Lower lobe of right lung (tissue), 2 donors: ENCODE measurements at regions not wholly inside any gene's neighbourhood (a gene's known extent, or its start where the extent isn't known, plus 50 kb on each side); places are given as distances from the start of the nearest gene placed in this dataset.
A peak's percentile ranks its signal among the peaks of the same experiment; 100 is the strongest.

Source experiments
- ATAC-seq, 2 donors: fragments of 200-7000 bp; cut with Tn5 transposase; one replicate each; pipeline ENCODE4 v1.9.1; 2020 to 2022; ENCODE audit warnings: mild to moderate bottlenecking in 2 of 2, moderate library complexity in 2 of 2
- DNase-seq: peaks from one replicate; pipeline ENCODE4 v3.0.0-alpha.2; 2020
- H3K27ac ChIP-seq: fragments of 200-600 bp; one replicate; pipeline ENCODE4 v1.8.0; 2022
- H3K27me3 ChIP-seq: fragments of 200-600 bp; one replicate; pipeline ENCODE4 v1.8.0; 2022; ENCODE audit warnings: low read depth
- H3K36me3 ChIP-seq: fragments of 200-600 bp; one replicate; pipeline ENCODE4 v1.8.0; 2022; ENCODE audit warnings: mild to moderate bottlenecking
- H3K4me1 ChIP-seq: fragments of 200-600 bp; one replicate; pipeline ENCODE4 v1.8.0; 2022
- H3K4me3 ChIP-seq: fragments of 200-600 bp; one replicate; pipeline ENCODE4 v1.8.0; 2022; ENCODE audit warnings: mild to moderate bottlenecking
- H3K9me3 ChIP-seq: fragments of 200-600 bp; one replicate; pipeline ENCODE4 v1.8.0; 2022
- intact Hi-C: fragments of 100-400 bp; cut with DNase I; formaldehyde crosslinking; loops from one replicate; pipeline ENCODE4 v1.11.0; 2022
- TF ChIP-seq, protein P1 (sequence below): fragments of 200-600 bp; IDR thresholded peaks from one replicate; pipeline ENCODE4 v1.8.0; 2022; ENCODE audit warnings: antibody characterized with exemption, mild to moderate bottlenecking
- donor health status: DM: no; HTN: yes; CAD: no; lungs with severe emphysema.

DNA sequence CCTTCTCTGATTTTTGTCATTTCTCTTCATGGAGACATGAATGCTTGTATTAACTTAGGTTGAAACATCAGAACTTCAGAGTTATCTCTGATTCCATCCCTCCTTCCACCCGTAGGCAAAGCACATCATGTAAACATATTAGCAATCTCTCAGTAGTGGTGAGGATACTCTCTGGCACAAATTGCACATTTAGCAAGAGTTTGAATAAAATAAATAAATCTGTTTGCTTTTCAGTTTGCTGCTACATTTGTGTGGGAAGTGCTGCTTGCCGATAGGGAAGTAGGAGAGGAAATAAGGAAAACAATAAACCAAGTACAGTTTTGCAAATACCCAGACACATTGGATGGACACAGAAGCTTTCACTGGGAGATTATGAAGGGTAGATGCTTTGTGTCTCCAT lies 359.0 kb downstream of the BCKDHB start:
- TF ChIP-seq, protein P1, sequence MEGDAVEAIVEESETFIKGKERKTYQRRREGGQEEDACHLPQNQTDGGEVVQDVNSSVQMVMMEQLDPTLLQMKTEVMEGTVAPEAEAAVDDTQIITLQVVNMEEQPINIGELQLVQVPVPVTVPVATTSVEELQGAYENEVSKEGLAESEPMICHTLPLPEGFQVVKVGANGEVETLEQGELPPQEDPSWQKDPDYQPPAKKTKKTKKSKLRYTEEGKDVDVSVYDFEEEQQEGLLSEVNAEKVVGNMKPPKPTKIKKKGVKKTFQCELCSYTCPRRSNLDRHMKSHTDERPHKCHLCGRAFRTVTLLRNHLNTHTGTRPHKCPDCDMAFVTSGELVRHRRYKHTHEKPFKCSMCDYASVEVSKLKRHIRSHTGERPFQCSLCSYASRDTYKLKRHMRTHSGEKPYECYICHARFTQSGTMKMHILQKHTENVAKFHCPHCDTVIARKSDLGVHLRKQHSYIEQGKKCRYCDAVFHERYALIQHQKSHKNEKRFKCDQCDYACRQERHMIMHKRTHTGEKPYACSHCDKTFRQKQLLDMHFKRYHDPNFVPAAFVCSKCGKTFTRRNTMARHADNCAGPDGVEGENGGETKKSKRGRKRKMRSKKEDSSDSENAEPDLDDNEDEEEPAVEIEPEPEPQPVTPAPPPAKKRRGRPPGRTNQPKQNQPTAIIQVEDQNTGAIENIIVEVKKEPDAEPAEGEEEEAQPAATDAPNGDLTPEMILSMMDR = no peak
- no peaks in the 10 kb centered on the region for H3K4me1 ChIP-seq
- no peaks in the 10 kb centered on the region for H3K9me3 ChIP-seq
- ATAC-seq (no peak), DNase-seq (no peak)
- intact Hi-C loops = no loop called here
- no peak overlapping the region for H3K4me3 ChIP-seq
- H3K27ac ChIP-seq = no peak overlapping the region
- no peaks in the 10 kb centered on the region for H3K27me3 ChIP-seq
- no peaks in the 10 kb centered on the region for H3K36me3 ChIP-seq

DNA sequence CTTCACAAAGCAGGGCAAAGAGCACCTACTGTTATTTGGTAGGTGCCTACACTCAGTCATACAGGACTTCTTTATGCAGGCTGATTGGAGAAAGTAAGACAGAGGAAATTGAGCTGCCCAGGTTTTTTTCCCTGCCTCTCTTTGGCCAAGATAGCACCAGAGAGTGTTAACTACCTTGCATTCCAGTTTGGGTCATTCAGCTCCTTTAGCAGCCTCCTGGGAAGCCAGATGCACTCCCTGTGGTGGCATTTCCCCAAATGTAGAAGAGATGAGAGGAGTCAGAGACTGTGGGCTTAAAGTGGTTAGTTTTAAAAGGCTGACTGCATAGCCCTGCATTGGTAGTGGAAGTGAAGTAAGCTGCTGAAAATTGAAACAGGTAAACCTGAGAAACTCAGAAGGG lies 358.4 kb downstream of the BCKDHB start:
- Histone ChIP-seq H3K4me1 (no peaks in the 10 kb centered on the region), H3K27ac (no peak overlapping the region), H3K9me3 (no peaks in the 10 kb centered on the region), H3K4me3 (no peak overlapping the region), H3K27me3 (no peaks in the 10 kb centered on the region), H3K36me3 (no peaks in the 10 kb centered on the region)
- ATAC-seq (no peak), DNase-seq (no peak)
- TF ChIP-seq, protein P1 = no peak
- intact Hi-C loops = no loop called here

DNA sequence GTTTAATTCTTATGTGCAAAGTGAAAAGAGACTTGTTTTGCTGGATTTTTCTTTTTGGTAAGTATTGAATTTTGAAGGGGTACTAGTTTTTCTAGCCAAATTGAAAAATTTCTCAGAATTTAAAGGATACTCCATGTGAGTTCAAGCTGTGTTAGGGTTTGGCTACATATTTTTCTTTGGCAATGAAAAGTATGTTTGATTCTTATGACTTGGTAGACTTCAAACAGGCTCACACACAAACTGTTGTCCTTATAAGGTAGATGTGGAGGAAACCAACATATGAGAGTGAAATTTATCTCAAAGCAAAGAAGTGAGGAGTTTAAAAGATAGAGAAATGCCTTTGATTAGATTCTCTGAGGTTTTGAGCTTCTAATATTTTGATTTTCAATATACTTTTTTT lies 356.7 kb downstream of the BCKDHB start:
- H3K36me3 ChIP-seq = no peaks in the 10 kb centered on the region
- ATAC-seq (no peak), DNase-seq (no peak)
- H3K4me1 ChIP-seq = peaks cover under 1% of the 10 kb centered on the region
- H3K9me3 ChIP-seq = no peaks in the 10 kb centered on the region
- H3K4me3 ChIP-seq = no peak overlapping the region
- intact Hi-C loops = no loop called here
- H3K27ac ChIP-seq = no peak overlapping the region
- TF ChIP-seq, protein P1 = no peak
- H3K27me3 ChIP-seq = no peaks in the 10 kb centered on the region

DNA sequence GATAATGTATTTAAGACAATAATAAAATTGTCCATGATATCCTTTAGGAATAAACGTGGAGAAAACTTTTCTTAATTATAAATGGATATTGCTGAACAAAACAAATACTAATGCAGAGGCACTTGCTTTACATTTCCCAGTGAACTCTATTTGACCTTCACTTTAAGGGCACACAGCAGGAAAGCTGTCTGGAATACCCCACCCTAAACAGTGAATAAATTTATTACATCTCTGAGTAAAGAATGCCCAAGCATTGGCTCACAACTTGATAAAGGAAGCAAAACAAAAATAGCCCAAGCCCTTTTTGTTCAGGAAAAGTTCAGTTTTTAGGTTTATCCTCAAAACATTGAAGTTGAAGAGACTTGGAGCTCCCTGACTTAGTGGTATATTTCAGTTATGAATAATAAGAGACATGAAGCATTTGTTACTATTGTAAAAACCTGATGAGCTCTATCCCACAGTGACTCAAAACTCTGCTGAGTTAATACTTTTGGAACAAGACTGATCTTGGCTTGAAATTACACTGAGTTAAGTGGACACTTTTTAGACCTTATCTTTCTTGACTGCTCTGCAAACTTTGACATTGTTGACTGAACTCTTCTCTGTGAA lies 353.9 kb downstream of the BCKDHB start:
- no peaks in the 10 kb centered on the region for H3K27me3 ChIP-seq
- no peaks in the 10 kb centered on the region for H3K9me3 ChIP-seq
- peaks cover 12% of the 10 kb centered on the region for H3K4me1 ChIP-seq
- ATAC-seq (no peak), DNase-seq (no peak)
- H3K36me3 ChIP-seq = no peaks in the 10 kb centered on the region
- TF ChIP-seq, protein P1 = no peak
- no peak overlapping the region for H3K27ac ChIP-seq
- H3K4me3 ChIP-seq = no peak overlapping the region
- intact Hi-C loops = no loop called here

DNA sequence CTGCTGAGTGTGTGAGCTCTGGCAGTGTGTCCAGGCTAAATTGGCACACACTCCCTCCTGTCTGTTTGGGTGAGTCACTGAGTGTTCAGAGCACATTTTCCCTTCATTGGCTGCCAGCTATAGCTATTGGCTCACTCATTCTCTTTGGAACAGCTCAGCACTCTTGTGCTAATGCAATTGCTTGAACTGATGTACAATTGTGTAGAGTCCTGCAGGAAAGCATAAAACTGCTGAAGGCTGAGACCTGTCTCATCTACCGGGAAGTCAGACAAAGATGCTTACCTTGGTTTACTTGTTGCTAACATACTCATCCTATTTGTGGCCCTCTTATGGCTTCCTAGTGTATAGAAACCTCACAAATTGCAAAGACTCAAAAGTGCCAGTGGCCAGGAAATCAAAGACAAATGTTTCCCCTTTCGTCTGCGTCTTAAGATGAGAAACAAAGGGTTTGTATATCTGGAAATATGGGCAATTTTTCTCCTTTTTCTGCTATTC lies 351.0 kb downstream of the BCKDHB start:
- DNase-seq = peak; percentile 46
- no peak overlapping the region for H3K4me3 ChIP-seq
- TF ChIP-seq, protein P1 = no peak
- no peaks in the 10 kb centered on the region for H3K27me3 ChIP-seq
- intact Hi-C loops = no loop called here
- peak; percentile 90 to 92 for ATAC-seq
- no peaks in the 10 kb centered on the region for H3K36me3 ChIP-seq
- no peaks in the 10 kb centered on the region for H3K9me3 ChIP-seq
- peaks cover 12% of the 10 kb centered on the region for H3K4me1 ChIP-seq
- H3K27ac ChIP-seq = no peak overlapping the region
